K562 (cell line): ENCODE measurements at regions not wholly inside any gene's neighbourhood (a gene's known extent, or its start where the extent isn't known, plus 50 kb on each side); places are given as distances from the start of the nearest gene placed in this dataset.

Experiments
- ATAC-seq: fragments of 200-7000 bp; cut with Tn5 transposase; 3 replicates; pipeline ENCODE4 v1.9.1; 2020; ENCODE audit warnings: moderate library complexity
- BruUV-seq: library from RNA; stranded (reverse); fragments of 400-500 nt; replicated peaks from 2 replicates; lab custom pipeline; 2021; lab: Mats Ljungman, UMichigan
- CTCF ChIA-PET: fragments of 300-600 bp; formaldehyde crosslinking; extraction: SDS; loops from one replicate; lab custom pipeline; 2021; ENCODE audit warnings: low intra/inter-chr PET ratio; lab: Yijun Ruan, JAX
- POLR2A ChIA-PET: fragments of 300-600, 350-650 bp; sonication (Branson Sonifier 250); formaldehyde crosslinking; extraction: SDS; loops from one replicate; lab custom pipeline; 2021; ENCODE audit warnings: antibody characterized with exemption, inconsistent platforms; lab: Yijun Ruan, JAX
- DNase-seq, 4 experiments: peaks; one replicate each; pipeline versions ENCODE4 v3.0.0 to v3.0.0-alpha.2; 2011 to 2018; ENCODE audit warnings: low spot score in 3 of 4, mixed read lengths in 3 of 4; ENCODE audit errors: extremely low read depth in 1 of 4
- FAIRE-seq: peaks from 2 replicates; lab custom pipeline; 2011; peaks lifted over from hg19 to GRCh38; lab: Jason Lieb, UNC
- H2AFZ ChIP-seq: 2 replicates; pipeline ENCODE4 v1.6.0; 2011; ENCODE audit warnings: low read depth, low read length, control low read depth, inconsistent platforms
- H3K27ac ChIP-seq: fragments of 200-600 bp; 3 replicates; pipeline ENCODE4 v1.8.0; 2011; ENCODE audit warnings: low read depth, mild to moderate bottlenecking, control low read depth, inconsistent platforms, low read length, moderate library complexity, mixed read lengths; ENCODE audit errors: extremely low read depth
- H3K27me3 ChIP-seq, 2 experiments: fragments of 300-600 bp in 1 of 2; 2 replicates in 1 of 2; 3 replicates in 1 of 2; pipeline versions ENCODE4 v1.6.0 to v1.8.0; 2011; ENCODE audit warnings: inconsistent platforms in 2 of 2, low read length in 2 of 2, mild to moderate bottlenecking in 1 of 2, mixed read lengths in 1 of 2, moderate library complexity in 1 of 2; ENCODE audit not compliant: control insufficient read depth in 2 of 2, insufficient read depth in 2 of 2
- H3K36me3 ChIP-seq: fragments of 300-600 bp; 3 replicates; pipeline ENCODE4 v1.8.0; 2011; ENCODE audit warnings: mild to moderate bottlenecking, low read length, inconsistent platforms; ENCODE audit not compliant: control insufficient read depth, insufficient read depth
- H3K4me1 ChIP-seq, 2 experiments: fragments of 200-600 bp in 1 of 2; replicated peaks in 1 of 2; 2 replicates in 1 of 2; 3 replicates in 1 of 2; pipeline versions ENCODE4 v1.5.1 to v1.8.0; 2011; ENCODE audit warnings: inconsistent platforms in 2 of 2, low read length in 2 of 2, mild to moderate bottlenecking in 1 of 2, mixed read lengths in 1 of 2, moderate library complexity in 1 of 2; ENCODE audit not compliant: control insufficient read depth in 2 of 2, insufficient read depth in 2 of 2
- H3K4me2 ChIP-seq: 2 replicates; pipeline ENCODE4 v1.6.1; 2011; ENCODE audit warnings: low read length, control low read depth, inconsistent platforms, mixed read lengths; ENCODE audit not compliant: insufficient read depth
- H3K4me3 ChIP-seq: fragments of 200-600 bp; sonication (generic), shearing (Covaris generic); 2 replicates; pipeline ENCODE4 v1.5.1; 2016; ENCODE audit warnings: control low read depth, inconsistent platforms
- H3K79me2 ChIP-seq: fragments of 200-600 bp; 3 replicates; pipeline ENCODE4 v1.8.0; 2011; ENCODE audit warnings: low read length, inconsistent platforms; ENCODE audit not compliant: control insufficient read depth, insufficient read depth
- H3K9ac ChIP-seq, 2 experiments: 2 replicates each; pipeline versions ENCODE4 v1.6.0 to v1.6.1; 2011; ENCODE audit warnings: low read depth in 2 of 2, low read length in 2 of 2, control low read depth in 1 of 2, inconsistent platforms in 1 of 2, mild to moderate bottlenecking in 1 of 2, mixed read lengths in 1 of 2; ENCODE audit not compliant: insufficient read depth in 1 of 2
- H3K9me1 ChIP-seq: one replicate; pipeline ENCODE4 v1.6.0; 2011; ENCODE audit warnings: inconsistent platforms, mild to moderate bottlenecking, low read length, moderate library complexity; ENCODE audit not compliant: control insufficient read depth, insufficient read depth
- H3K9me3 ChIP-seq: replicated peaks from 2 replicates; pipeline ENCODE4 v1.5.1; 2011; ENCODE audit warnings: low read depth, low read length, inconsistent platforms; ENCODE audit not compliant: control insufficient read depth, insufficient read depth
- H4K20me1 ChIP-seq: replicated peaks from 2 replicates; pipeline ENCODE4 v1.6.1; 2011; ENCODE audit warnings: low read length, inconsistent platforms, mixed read lengths; ENCODE audit not compliant: control insufficient read depth, insufficient read depth
- ARID3B ChIP-seq: fragments of 250-450 bp; sonication (Bioruptor Pico); IDR thresholded peaks from 2 replicates; pipeline ENCODE4 v1.4.0; 2020; ENCODE audit warnings: borderline replicate concordance
- ATF3 ChIP-seq, 2 experiments: fragments of 450-650 bp in 1 of 2; sonication (generic) in 1 of 2; formaldehyde crosslinking in 1 of 2; IDR thresholded peaks in 1 of 2; conservative IDR thresholded peaks in 1 of 2; 2 replicates each; pipeline versions ENCODE4 v1.6.1 to v1.8.1; 2016 to 2023; ENCODE audit warnings: mild to moderate bottlenecking in 2 of 2, moderate library complexity in 2 of 2, inconsistent platforms in 1 of 2, missing genetic modification reagents in 1 of 2
- ATF6 ChIP-seq: sonication (generic); formaldehyde crosslinking; IDR thresholded peaks from 2 replicates; pipeline ENCODE4 v1.4.0; 2020; ENCODE audit warnings: mild to moderate bottlenecking, missing genetic modification reagents
- CAMTA2 ChIP-seq: fragments of 250-450 bp; sonication (Bioruptor Pico); conservative IDR thresholded peaks from 2 replicates; pipeline ENCODE4 v1.5.1; 2022
- CBFA2T2 ChIP-seq: fragments of 450-650 bp; conservative IDR thresholded peaks from 2 replicates; pipeline ENCODE4 v1.6.1; 2017; ENCODE audit warnings: mild to moderate bottlenecking
- CTCFL ChIP-seq: IDR thresholded peaks from 2 replicates; pipeline ENCODE4 v1.6.1; 2011; ENCODE audit warnings: borderline replicate concordance, low read depth, mild to moderate bottlenecking, moderate library complexity, low read length; ENCODE audit not compliant: insufficient read depth, poor library complexity, severe bottlenecking
- HES1 ChIP-seq: fragments of 450-650 bp; IDR thresholded peaks from 2 replicates; pipeline ENCODE4 v1.6.1; 2016; ENCODE audit warnings: low read depth, mild to moderate bottlenecking, moderate library complexity
- MBD2 ChIP-seq: sonication (generic); IDR thresholded peaks from 2 replicates; pipeline ENCODE4 v1.6.1; 2016; ENCODE audit warnings: low read depth, borderline replicate concordance
- NELFE ChIP-seq: IDR thresholded peaks from 2 replicates; pipeline ENCODE4 v1.6.1; 2011; ENCODE audit warnings: mild to moderate bottlenecking; ENCODE audit not compliant: insufficient read depth, insufficient read length
- TCF7 ChIP-seq: sonication (generic); IDR thresholded peaks from 2 replicates; pipeline ENCODE4 v1.6.1; 2016; ENCODE audit warnings: antibody characterized with exemption, borderline replicate concordance
- ZFP1 ChIP-seq: fragments of 450-650 bp; formaldehyde crosslinking; IDR thresholded peaks from 2 replicates; pipeline ENCODE4 v1.4.0; 2020; ENCODE audit warnings: mild to moderate bottlenecking, mixed read lengths
- ZFPM2 ChIP-seq: fragments of 250-450 bp; sonication (Bioruptor Pico); IDR thresholded peaks from 2 replicates; pipeline ENCODE4 v1.5.1; 2022; ENCODE audit warnings: mild to moderate bottlenecking
- ZNF165 ChIP-seq: fragments of 250-450 bp; sonication (Bioruptor Pico); IDR thresholded peaks from 2 replicates; pipeline ENCODE4 v1.4.0; 2020; ENCODE audit warnings: borderline replicate concordance
- ZNF507 ChIP-seq: conservative IDR thresholded peaks from 2 replicates; pipeline ENCODE4 v1.6.1; 2017; ENCODE audit warnings: missing genetic modification characterization, missing compliant biosample characterization
- ZNF668 ChIP-seq: fragments of 250-450 bp; sonication (Bioruptor Pico); IDR thresholded peaks from 2 replicates; pipeline ENCODE4 v1.8.0; 2022; ENCODE audit warnings: mild to moderate bottlenecking, inconsistent platforms
- ZNF778 ChIP-seq: fragments of 450-650 bp; formaldehyde crosslinking; IDR thresholded peaks from 2 replicates; pipeline ENCODE4 v1.4.0; 2020; ENCODE audit warnings: mild to moderate bottlenecking, moderate library complexity
- ZNF79 ChIP-seq: fragments of 250-450 bp; sonication (Bioruptor Pico); IDR thresholded peaks from 2 replicates; pipeline ENCODE4 v1.4.0; 2020; ENCODE audit warnings: low read depth, mild to moderate bottlenecking, moderate library complexity
- WGBS: fragments of 100-300 bp; shearing (Covaris generic); methylation state at CpG from one replicate; pipeline ENCODE4 v1.1.6; 2016; ENCODE audit warnings: low coverage, mixed read lengths; ENCODE audit not compliant: insufficient coverage; ENCODE audit errors: missing lambda C conversion rate; 5-methylcytosine and 5-hydroxymethylcytosine counted together
- in situ Hi-C: fragments of 300-500 bp; cut with MboI; formaldehyde crosslinking; loops from 4 replicates; pipeline ENCODE4 v1.15.0; 2018; ENCODE audit warnings: inconsistent platforms, mixed read lengths
- intact Hi-C: fragments of 100-400 bp; cut with micrococcal nuclease; formaldehyde crosslinking; loops from 2 replicates; pipeline ENCODE4 v1.14.2; 2022

GRCh38 chr4:123529278-123529568 lies 132.6 kb downstream of the SPRY1 start:
- FAIRE-seq, result no peak
- H3K9me1 ChIP-seq, result no peaks in the 10 kb centered on the region
- intact Hi-C loops, result no loop called here
- ChIA-PET POLR2A (interaction anchor here (1.5 kb wide), 1 partner anchor 9 kb away, joined by 3 read pairs; no protein-coding TSS in a partner anchor), CTCF (no interaction called here)
- WGBS, result 0% methylated on average over 2 of the region's 2 CpGs
- TF ChIP-seq ZNF668 (CRISPR knock-in tag), result no peak
- TF ChIP-seq CBFA2T2, result no peak
- no peak for TF ChIP-seq NELFE
- no peak for TF ChIP-seq CAMTA2 (CRISPR knock-in tag)
- no peak for TF ChIP-seq ATF6
- no peak for TF ChIP-seq CTCFL
- no peak for TF ChIP-seq ZFP1 (CRISPR knock-in tag)
- TF ChIP-seq MBD2, result no peak
- no peak for TF ChIP-seq ZNF79 (CRISPR knock-in tag)
- TF ChIP-seq ZNF778 (CRISPR knock-in tag), result no peak
- no peak for TF ChIP-seq ZNF507 (tag)
- no peak for TF ChIP-seq TCF7
- TF ChIP-seq HES1, result no peak
- TF ChIP-seq ARID3B (CRISPR knock-in tag), result no peak
- TF ChIP-seq ATF3 (IDR thresholded peaks at IDR 0.05), result no peak
- TF ChIP-seq ATF3 (CRISPR knock-in tag; conservative IDR thresholded peaks at IDR 0.05), result no peak
- no peak for TF ChIP-seq ZFPM2 (CRISPR knock-in tag)
- TF ChIP-seq ZNF165 (CRISPR knock-in tag), result no peak
- H3K36me3 ChIP-seq, result no peaks in the 10 kb centered on the region
- ATAC-seq, result no peak
- no peaks in the 10 kb centered on the region for H3K4me1 ChIP-seq
- H3K4me3 ChIP-seq, result no peak overlapping the region
- H3K79me2 ChIP-seq, result no peaks in the 10 kb centered on the region
- no TSS peak for BruUV-seq
- H2AFZ ChIP-seq, result no peak overlapping the region
- H3K4me2 ChIP-seq, result no peak overlapping the region
- DNase-seq, result no peak
- no peaks in the 10 kb centered on the region for H3K27me3 ChIP-seq
- in situ Hi-C loops, result no loop called here
- H3K9ac ChIP-seq, result no peak overlapping the region
- no peaks in the 10 kb centered on the region for H3K9me3 ChIP-seq
- H3K27ac ChIP-seq, result no peak overlapping the region
- H4K20me1 ChIP-seq, result no peaks in the 10 kb centered on the region
